ENCODE measurements at regions not wholly inside any gene's neighbourhood (a gene's known extent, or its start where the extent isn't known, plus 50 kb on each side); places are given as distances from the start of the nearest gene placed in this dataset.

- Histone ChIP-seq H3K4me3 (ENCODE audit: low read depth, low read length) (no peak overlapping the region), H3K27me3 (ENCODE audit: insufficient read depth, low read depth, severe bottlenecking) (no peaks in the 10 kb centered on the region)
Observed at GRCh38 chr5:133811168-133811567, 157.3 kb downstream of the C5orf15 start.

GRCh38 chr5:133809801-133810200 is 158.6 kb downstream of the C5orf15 start:
- no peak overlapping the region for H3K4me3 ChIP-seq (ENCODE audit: low read depth, low read length)
- no peaks in the 10 kb centered on the region for H3K27me3 ChIP-seq (ENCODE audit: insufficient read depth, low read depth, severe bottlenecking)
- TF ChIP-seq, protein P1, sequence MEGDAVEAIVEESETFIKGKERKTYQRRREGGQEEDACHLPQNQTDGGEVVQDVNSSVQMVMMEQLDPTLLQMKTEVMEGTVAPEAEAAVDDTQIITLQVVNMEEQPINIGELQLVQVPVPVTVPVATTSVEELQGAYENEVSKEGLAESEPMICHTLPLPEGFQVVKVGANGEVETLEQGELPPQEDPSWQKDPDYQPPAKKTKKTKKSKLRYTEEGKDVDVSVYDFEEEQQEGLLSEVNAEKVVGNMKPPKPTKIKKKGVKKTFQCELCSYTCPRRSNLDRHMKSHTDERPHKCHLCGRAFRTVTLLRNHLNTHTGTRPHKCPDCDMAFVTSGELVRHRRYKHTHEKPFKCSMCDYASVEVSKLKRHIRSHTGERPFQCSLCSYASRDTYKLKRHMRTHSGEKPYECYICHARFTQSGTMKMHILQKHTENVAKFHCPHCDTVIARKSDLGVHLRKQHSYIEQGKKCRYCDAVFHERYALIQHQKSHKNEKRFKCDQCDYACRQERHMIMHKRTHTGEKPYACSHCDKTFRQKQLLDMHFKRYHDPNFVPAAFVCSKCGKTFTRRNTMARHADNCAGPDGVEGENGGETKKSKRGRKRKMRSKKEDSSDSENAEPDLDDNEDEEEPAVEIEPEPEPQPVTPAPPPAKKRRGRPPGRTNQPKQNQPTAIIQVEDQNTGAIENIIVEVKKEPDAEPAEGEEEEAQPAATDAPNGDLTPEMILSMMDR (IDR thresholded peaks at IDR 0.05; ENCODE audit: low read depth, low read length): no peak
- H3K27ac ChIP-seq: no peak overlapping the region
- H3K9me3 ChIP-seq (ENCODE audit: severe bottlenecking): no peaks in the 10 kb centered on the region
- no peak for DNase-seq
- H3K36me3 ChIP-seq: no peaks in the 10 kb centered on the region

More at GRCh38 chr5:133811168-133811567, 157.3 kb downstream of the C5orf15 start:
- no peaks in the 10 kb centered on the region for H3K9me3 ChIP-seq (ENCODE audit: severe bottlenecking)
- DNase-seq: no peak
- TF ChIP-seq, protein P1 (IDR thresholded peaks at IDR 0.05; ENCODE audit: low read depth, low read length): no peak
- no peak overlapping the region for H3K27ac ChIP-seq
- no peaks in the 10 kb centered on the region for H3K36me3 ChIP-seq

DNA sequence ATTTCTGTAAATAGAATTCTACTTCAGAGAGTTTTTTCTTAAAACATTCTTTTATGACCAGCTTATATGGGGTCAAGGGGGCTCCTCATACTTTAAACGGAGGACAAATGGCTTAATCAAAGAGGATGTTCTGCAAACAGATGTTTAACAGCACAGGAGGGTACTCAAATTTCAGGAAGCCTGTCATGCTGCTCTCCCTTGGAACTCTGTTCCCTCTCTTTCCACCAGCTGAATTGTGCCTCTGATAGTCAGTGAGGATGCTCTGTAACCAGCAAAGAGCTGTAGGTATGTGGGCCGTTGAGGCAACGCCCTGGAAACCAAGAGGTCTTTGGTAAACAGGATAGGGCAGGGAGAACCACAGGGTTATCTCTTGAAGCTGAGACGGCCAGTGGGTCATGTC is 161.1 kb downstream of the C5orf15 start:
- Histone ChIP-seq H3K9me3 (ENCODE audit: severe bottlenecking) (no peaks in the 10 kb centered on the region), H3K27me3 (ENCODE audit: insufficient read depth, low read depth, severe bottlenecking) (no peaks in the 10 kb centered on the region), H3K27ac (no peak overlapping the region), H3K36me3 (no peaks in the 10 kb centered on the region), H3K4me3 (ENCODE audit: low read depth, low read length) (no peak overlapping the region)
- DNase-seq: no peak
- TF ChIP-seq, protein P1 (IDR thresholded peaks at IDR 0.05; ENCODE audit: low read depth, low read length): no peak

DNA sequence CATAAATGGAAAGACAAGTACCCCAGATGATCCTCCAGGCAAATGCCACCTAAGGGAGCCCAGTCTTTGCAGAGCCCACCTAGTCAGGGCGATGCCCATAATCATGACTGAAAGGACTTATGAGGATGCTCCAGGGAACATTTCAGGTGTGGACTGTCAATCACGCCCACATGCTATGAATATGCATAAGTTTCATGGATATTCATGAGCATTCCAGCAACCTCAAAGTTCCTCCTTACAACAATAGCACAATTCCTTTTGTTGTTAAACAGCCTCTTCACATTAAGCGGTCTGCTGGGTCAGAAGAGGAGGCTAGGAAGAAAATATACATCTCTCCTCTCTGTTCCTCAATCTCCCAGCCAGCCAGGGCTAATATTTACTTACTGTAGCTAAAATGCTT is 161.6 kb downstream of the C5orf15 start:
- DNase-seq: no peak

DNA sequence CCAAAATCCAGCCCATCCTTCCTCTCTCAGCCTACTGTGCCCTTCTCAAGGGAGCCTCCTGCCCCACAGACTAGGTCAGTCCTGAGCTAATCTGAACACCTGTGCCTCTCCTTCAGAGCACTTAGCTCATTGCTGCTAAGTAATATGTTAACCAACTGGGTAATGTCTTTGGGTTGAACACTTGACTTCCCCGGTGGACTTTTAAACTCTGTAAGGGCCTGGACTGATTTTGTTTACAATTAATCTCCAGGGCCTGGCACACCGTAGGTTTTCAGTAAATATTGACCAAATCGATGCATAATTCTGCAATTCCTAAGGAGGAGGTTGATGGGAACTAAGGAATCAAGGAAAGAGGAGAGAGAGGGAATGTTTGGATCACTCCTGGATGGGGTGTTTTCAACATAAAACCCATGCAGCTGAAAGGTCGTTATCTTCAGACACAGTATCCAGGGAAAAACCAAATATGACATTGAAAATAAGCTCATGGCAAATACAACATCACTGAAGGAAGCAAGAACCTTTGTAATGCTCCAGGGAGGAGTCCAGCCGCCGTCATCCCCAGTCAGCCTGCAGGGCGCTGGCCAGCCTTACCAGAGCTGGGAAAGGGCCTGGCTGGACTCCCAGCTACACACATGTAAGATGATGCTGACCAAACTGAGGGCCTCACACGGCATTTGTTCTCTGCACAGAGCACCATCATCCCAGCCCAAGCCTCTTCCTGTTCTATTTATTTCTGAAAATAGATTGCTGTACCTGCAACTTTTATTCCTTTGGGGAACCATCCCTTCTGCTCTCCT is 166.3 kb downstream of the C5orf15 start:
- H3K27ac ChIP-seq: no peak overlapping the region
- DNase-seq: no peak
- no peaks in the 10 kb centered on the region for H3K9me3 ChIP-seq (ENCODE audit: severe bottlenecking)
- TF ChIP-seq, protein P1 (IDR thresholded peaks at IDR 0.05; ENCODE audit: low read depth, low read length): no peak
- no peaks in the 10 kb centered on the region for H3K27me3 ChIP-seq (ENCODE audit: insufficient read depth, low read depth, severe bottlenecking)
- no peaks in the 10 kb centered on the region for H3K36me3 ChIP-seq
- no peak overlapping the region for H3K4me3 ChIP-seq (ENCODE audit: low read depth, low read length)

More for the DNA sequence above, 161.6 kb downstream of the C5orf15 start:
- TF ChIP-seq, protein P1 (IDR thresholded peaks at IDR 0.05; ENCODE audit: low read depth, low read length): no peak
- Histone ChIP-seq H3K9me3 (ENCODE audit: severe bottlenecking) (no peaks in the 10 kb centered on the region), H3K36me3 (no peaks in the 10 kb centered on the region), H3K27ac (no peak overlapping the region), H3K4me3 (ENCODE audit: low read depth, low read length) (no peak overlapping the region), H3K27me3 (ENCODE audit: insufficient read depth, low read depth, severe bottlenecking) (no peaks in the 10 kb centered on the region)

GRCh38 chr5:133801431-133801830 is 167.0 kb downstream of the C5orf15 start:
- Histone ChIP-seq H3K27me3 (ENCODE audit: insufficient read depth, low read depth, severe bottlenecking) (no peaks in the 10 kb centered on the region), H3K27ac (no peak overlapping the region), H3K9me3 (ENCODE audit: severe bottlenecking) (no peaks in the 10 kb centered on the region), H3K4me3 (ENCODE audit: low read depth, low read length) (no peak overlapping the region), H3K36me3 (no peaks in the 10 kb centered on the region)
- no peak for DNase-seq
- TF ChIP-seq, protein P1 (IDR thresholded peaks at IDR 0.05; ENCODE audit: low read depth, low read length): no peak
